ENCODE measurements at regions not wholly inside any gene's neighbourhood (a gene's known extent, or its start where the extent isn't known, plus 50 kb on each side); places are given as distances from the start of the nearest gene placed in this dataset.

GRCh38 chr1:101346419-101346818 lies 109.6 kb downstream of the S1PR1 start:
- TF ChIP-seq YY1 (IDR thresholded peaks at IDR 0.05; ENCODE audit: low read depth) (no peak), MAX (IDR thresholded peaks at IDR 0.05) (no peak), TEAD4 (IDR thresholded peaks at IDR 0.05) (no peak), NFIC (IDR thresholded peaks at IDR 0.05) (no peak), ZBTB7A (IDR thresholded peaks at IDR 0.05; ENCODE audit: low read depth) (no peak)

Data from Ishikawa (cell line).